Activated CD8-positive, alpha-beta T cell treated with anti-CD3 and anti-CD28 coated beads for 36 hours (primary cell): ENCODE measurements at regions not wholly inside any gene's neighbourhood (a gene's known extent, or its start where the extent isn't known, plus 50 kb on each side); places are given as distances from the start of the nearest gene placed in this dataset.

Source experiments
- ATAC-seq: fragments of 200-7000 bp; cut with Tn5 transposase; one replicate; pipeline ENCODE4 v1.10.0; 2021; ENCODE audit warnings: mild to moderate bottlenecking, moderate library complexity
- CTCF ChIA-PET: fragments of 350-600 bp; sonication (Branson Sonifier 250); formaldehyde crosslinking; loops from one replicate; lab custom pipeline; 2021; ENCODE audit warnings: antibody characterized with exemption; lab: Charles Lee
- POLR2A ChIA-PET: fragments of 350-600 bp; sonication (Branson Sonifier 250); formaldehyde crosslinking; loops from one replicate; lab custom pipeline; 2021; ENCODE audit warnings: antibody characterized with exemption; lab: Charles Lee
- DNase-seq: peaks from one replicate; pipeline ENCODE4 v3.0.0-alpha.2; 2020
- H3K27ac Mint-ChIP-seq: one replicate; pipeline ENCODE4 v1.8.0; 2021; ENCODE audit warnings: mild to moderate bottlenecking, mixed read lengths
- H3K27me3 Mint-ChIP-seq: one replicate; pipeline ENCODE4 v1.8.0; 2021; ENCODE audit warnings: mixed read lengths
- H3K36me3 Mint-ChIP-seq: one replicate; pipeline ENCODE4 v1.8.0; 2021; ENCODE audit warnings: low read depth, mixed read lengths
- H3K4me1 Mint-ChIP-seq: one replicate; pipeline ENCODE4 v1.8.0; 2021; ENCODE audit warnings: low read depth, mixed read lengths
- H3K4me3 Mint-ChIP-seq: one replicate; pipeline ENCODE4 v1.8.0; 2021; ENCODE audit warnings: mild to moderate bottlenecking, moderate library complexity, mixed read lengths
- H3K9me3 Mint-ChIP-seq: one replicate; pipeline ENCODE4 v1.8.0; 2021; ENCODE audit warnings: mixed read lengths
- intact Hi-C: fragments of 100-400 bp; cut with micrococcal nuclease; formaldehyde crosslinking; loops from one replicate; pipeline ENCODE4 v1.10.0; 2022
- TF ChIP-seq, protein P1 (sequence below): fragments of 200-600 bp; IDR thresholded peaks from one replicate; pipeline ENCODE4 v1.8.0; 2022; ENCODE audit warnings: antibody characterized with exemption, mild to moderate bottlenecking

DNA sequence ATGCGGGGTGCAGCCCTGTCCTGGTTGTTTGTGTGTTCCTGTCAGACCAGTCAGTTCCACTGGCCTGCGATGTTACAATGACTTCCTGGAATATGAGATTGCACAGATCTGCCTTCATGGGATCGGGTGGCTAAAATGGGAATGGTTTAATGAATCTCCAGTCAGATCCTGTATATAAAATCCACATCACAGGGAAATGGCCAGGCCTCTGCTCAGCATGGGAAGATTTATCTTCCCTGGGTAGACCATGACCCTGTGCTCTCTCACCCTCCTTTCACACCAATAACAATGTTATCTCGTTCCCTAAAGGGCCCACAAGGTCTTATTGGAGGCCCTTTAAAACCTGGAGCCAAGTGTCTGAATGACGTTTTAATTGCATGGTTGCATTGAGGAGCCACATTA lies 307.4 kb downstream of the RAB28 start:
- Mint-ChIP-seq H3K27me3 (no peaks in the 10 kb centered on the region), H3K36me3 (no peaks in the 10 kb centered on the region), H3K27ac (no peak overlapping the region), H3K4me1 (no peaks in the 10 kb centered on the region), H3K4me3 (no peak overlapping the region), H3K9me3 (no peaks in the 10 kb centered on the region)
- intact Hi-C loops, result no loop called here
- ATAC-seq (no peak), DNase-seq (no peak)
- ChIA-PET POLR2A (no interaction called here), CTCF (no interaction called here)
- TF ChIP-seq, protein P1, sequence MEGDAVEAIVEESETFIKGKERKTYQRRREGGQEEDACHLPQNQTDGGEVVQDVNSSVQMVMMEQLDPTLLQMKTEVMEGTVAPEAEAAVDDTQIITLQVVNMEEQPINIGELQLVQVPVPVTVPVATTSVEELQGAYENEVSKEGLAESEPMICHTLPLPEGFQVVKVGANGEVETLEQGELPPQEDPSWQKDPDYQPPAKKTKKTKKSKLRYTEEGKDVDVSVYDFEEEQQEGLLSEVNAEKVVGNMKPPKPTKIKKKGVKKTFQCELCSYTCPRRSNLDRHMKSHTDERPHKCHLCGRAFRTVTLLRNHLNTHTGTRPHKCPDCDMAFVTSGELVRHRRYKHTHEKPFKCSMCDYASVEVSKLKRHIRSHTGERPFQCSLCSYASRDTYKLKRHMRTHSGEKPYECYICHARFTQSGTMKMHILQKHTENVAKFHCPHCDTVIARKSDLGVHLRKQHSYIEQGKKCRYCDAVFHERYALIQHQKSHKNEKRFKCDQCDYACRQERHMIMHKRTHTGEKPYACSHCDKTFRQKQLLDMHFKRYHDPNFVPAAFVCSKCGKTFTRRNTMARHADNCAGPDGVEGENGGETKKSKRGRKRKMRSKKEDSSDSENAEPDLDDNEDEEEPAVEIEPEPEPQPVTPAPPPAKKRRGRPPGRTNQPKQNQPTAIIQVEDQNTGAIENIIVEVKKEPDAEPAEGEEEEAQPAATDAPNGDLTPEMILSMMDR, result no peak

GRCh38 chr4:13174926-13175325 lies 309.2 kb downstream of the RAB28 start:
- no peak overlapping the region for H3K4me3 Mint-ChIP-seq
- TF ChIP-seq, protein P1, result no peak
- no peaks in the 10 kb centered on the region for H3K27me3 Mint-ChIP-seq
- H3K4me1 Mint-ChIP-seq, result no peaks in the 10 kb centered on the region
- POLR2A ChIA-PET, result no interaction called here
- H3K9me3 Mint-ChIP-seq, result no peaks in the 10 kb centered on the region
- DNase-seq (no peak), ATAC-seq (no peak)
- H3K27ac Mint-ChIP-seq, result no peak overlapping the region
- no peaks in the 10 kb centered on the region for H3K36me3 Mint-ChIP-seq
- intact Hi-C loops, result no loop called here
- CTCF ChIA-PET, result no interaction called here

- ChIA-PET POLR2A (no interaction called here), CTCF (no interaction called here)
- Mint-ChIP-seq H3K27ac (no peak overlapping the region), H3K36me3 (no peaks in the 10 kb centered on the region), H3K4me3 (no peak overlapping the region), H3K4me1 (no peaks in the 10 kb centered on the region), H3K9me3 (no peaks in the 10 kb centered on the region), H3K27me3 (no peaks in the 10 kb centered on the region)
- intact Hi-C loops, result no loop called here
- no peak for DNase-seq
- ATAC-seq, result no peak
- TF ChIP-seq, protein P1, result no peak
Measured at GRCh38 chr4:13174001-13174400, 310.1 kb downstream of the RAB28 start.

- H3K4me1 Mint-ChIP-seq, result no peaks in the 10 kb centered on the region
- no peaks in the 10 kb centered on the region for H3K36me3 Mint-ChIP-seq
- H3K27me3 Mint-ChIP-seq, result no peaks in the 10 kb centered on the region
- TF ChIP-seq, protein P1, result no peak
- ChIA-PET POLR2A (no interaction called here), CTCF (no interaction called here)
- intact Hi-C loops, result no loop called here
- ATAC-seq, result no peak
- no peak overlapping the region for H3K27ac Mint-ChIP-seq
- DNase-seq, result no peak
- H3K9me3 Mint-ChIP-seq, result no peaks in the 10 kb centered on the region
- H3K4me3 Mint-ChIP-seq, result no peak overlapping the region
Measured at GRCh38 chr4:13171292-13172057, 312.7 kb downstream of the RAB28 start.

DNA sequence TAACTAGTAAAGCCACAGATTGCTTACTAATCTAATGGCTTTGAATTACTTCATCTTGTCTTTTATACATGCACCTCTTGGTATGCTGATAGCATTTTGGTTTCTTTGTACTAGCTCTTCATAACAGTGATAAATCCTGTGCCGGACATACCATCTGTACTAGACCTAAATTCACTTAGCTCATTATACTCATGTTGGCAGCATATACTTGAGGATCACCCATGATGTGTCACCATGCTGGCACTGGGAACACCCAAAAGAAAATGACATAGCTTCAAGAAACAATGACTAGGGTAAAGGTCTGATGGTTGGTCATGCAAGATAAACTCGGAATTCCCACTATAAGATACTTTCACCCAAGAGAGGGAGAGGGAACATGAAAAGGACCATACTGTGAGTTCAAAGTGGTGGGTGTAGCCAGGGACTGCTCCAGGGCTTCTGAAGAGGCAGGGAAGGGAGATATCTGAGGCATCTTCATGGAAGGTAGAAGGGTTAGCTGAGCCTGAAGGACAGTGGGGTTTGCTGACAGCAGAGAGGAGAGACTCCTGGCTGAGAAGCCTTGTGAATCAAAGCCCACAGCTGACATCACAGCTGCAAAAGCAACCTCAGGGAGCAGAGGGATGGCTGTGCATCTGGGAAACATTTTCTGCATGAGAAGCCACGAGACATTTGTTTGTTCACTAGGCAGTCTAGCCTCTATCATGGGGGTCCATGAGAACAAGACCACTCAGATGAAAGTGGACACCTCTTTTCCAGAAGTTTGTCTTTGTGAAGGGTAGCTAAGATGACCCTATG lies 314.2 kb downstream of the RAB28 start:
- Mint-ChIP-seq H3K27ac (no peak overlapping the region), H3K4me1 (no peaks in the 10 kb centered on the region), H3K4me3 (no peak overlapping the region), H3K36me3 (no peaks in the 10 kb centered on the region), H3K27me3 (no peaks in the 10 kb centered on the region), H3K9me3 (no peaks in the 10 kb centered on the region)
- TF ChIP-seq, protein P1, result no peak
- CTCF ChIA-PET, result no interaction called here
- no peak for DNase-seq
- intact Hi-C loops, result no loop called here
- ATAC-seq, result no peak
- POLR2A ChIA-PET, result no interaction called here
